SK-N-SH treated with all-trans-retinoic acid at 6 μM for 48 hours (cell line): ENCODE measurements at regions not wholly inside any gene's neighbourhood (a gene's known extent, or its start where the extent isn't known, plus 50 kb on each side); places are given as distances from the start of the nearest gene placed in this dataset.

Experiments used
- BACH2 ChIP-seq: fragments of 250-450 bp; sonication (Bioruptor Pico); IDR thresholded peaks from 2 replicates; pipeline ENCODE4 v1.9.0; 2021; ENCODE audit warnings: mild to moderate bottlenecking, borderline replicate concordance
- CSRNP3 ChIP-seq: fragments of 250-450 bp; sonication (Bioruptor Pico); IDR thresholded peaks from 2 replicates; pipeline ENCODE4 v1.5.1; 2021; ENCODE audit warnings: mild to moderate bottlenecking, moderate library complexity
- ESRRG ChIP-seq: fragments of 250-450 bp; sonication (Bioruptor Pico); IDR thresholded peaks from 2 replicates; pipeline ENCODE4 v1.6.1; 2021; ENCODE audit warnings: mild to moderate bottlenecking
- OSR1 ChIP-seq: fragments of 250-450 bp; sonication (Bioruptor Pico); IDR thresholded peaks from 2 replicates; pipeline ENCODE4 v1.8.0; 2022; ENCODE audit warnings: moderate library complexity, mild to moderate bottlenecking, inconsistent platforms
- PATZ1 ChIP-seq: fragments of 250-450 bp; sonication (Bioruptor Pico); IDR thresholded peaks from 2 replicates; pipeline ENCODE4 v1.8.0; 2020; ENCODE audit warnings: mild to moderate bottlenecking, moderate library complexity, borderline replicate concordance
- RARB ChIP-seq: fragments of 250-450 bp; sonication (Bioruptor Pico); IDR thresholded peaks from 2 replicates; pipeline ENCODE4 v1.8.0; 2021; ENCODE audit warnings: mild to moderate bottlenecking, moderate library complexity
- SNAI2 ChIP-seq: fragments of 250-450 bp; sonication (Bioruptor Pico); IDR thresholded peaks from 2 replicates; pipeline ENCODE4 v1.5.0; 2020; ENCODE audit warnings: mild to moderate bottlenecking, moderate library complexity
- TCF4 ChIP-seq: fragments of 250-450 bp; sonication (Bioruptor Pico); IDR thresholded peaks from 2 replicates; pipeline ENCODE4 v1.8.0; 2021; ENCODE audit warnings: mild to moderate bottlenecking, moderate library complexity, borderline replicate concordance
- TOX ChIP-seq: fragments of 250-450 bp; sonication (Bioruptor Pico); IDR thresholded peaks from 2 replicates; pipeline ENCODE4 v1.8.0; 2021; ENCODE audit warnings: mild to moderate bottlenecking, moderate library complexity, borderline replicate concordance
- ZNF70 ChIP-seq: fragments of 450-650 bp; formaldehyde crosslinking; IDR thresholded peaks from 2 replicates; pipeline ENCODE4 v1.5.0; 2020; ENCODE audit warnings: mild to moderate bottlenecking, moderate library complexity

- TF ChIP-seq SNAI2 (CRISPR knock-in tag): no peak
- no peak for TF ChIP-seq PATZ1 (CRISPR knock-in tag)
- no peak for TF ChIP-seq TCF4 (CRISPR knock-in tag)
- no peak for TF ChIP-seq BACH2 (CRISPR knock-in tag)
- no peak for TF ChIP-seq ZNF70 (CRISPR knock-in tag)
- no peak for TF ChIP-seq OSR1 (CRISPR knock-in tag)
- no peak for TF ChIP-seq CSRNP3 (CRISPR knock-in tag)
- no peak for TF ChIP-seq RARB (CRISPR knock-in tag)
- no peak for TF ChIP-seq TOX (CRISPR knock-in tag)
- no peak for TF ChIP-seq ESRRG
Observed at GRCh38 chr1:118339400-118340124, 154.5 kb upstream of the SPAG17 start.
